Psoas muscle (tissue), 7 donors: ENCODE measurements at regions not wholly inside any gene's neighbourhood (a gene's known extent, or its start where the extent isn't known, plus 50 kb on each side); places are given as distances from the start of the nearest gene placed in this dataset.

Experiments used
- ATAC-seq, 4 donors: fragments of 200-7000 bp; cut with Tn5 transposase; one replicate each; pipeline ENCODE4 v1.9.1; 2020; ENCODE audit warnings: moderate library complexity in 3 of 4, mild to moderate bottlenecking in 2 of 4
- DNase-seq, 2 donors: peaks; one replicate each; pipeline ENCODE4 v3.0.0-alpha.2; 2020
- H3K27ac ChIP-seq: fragments of 200-600 bp; one replicate; pipeline ENCODE4 v1.8.0; 2022
- H3K27me3 ChIP-seq, 3 donors: fragments of 200-600 bp in 1 of 3; one replicate each; pipeline versions ENCODE4 v1.6.1 to v1.8.0; 2013 to 2022; ENCODE audit warnings: low read length in 2 of 3, mild to moderate bottlenecking in 2 of 3, moderate library complexity in 1 of 3; ENCODE audit not compliant: insufficient read depth in 3 of 3
- H3K36me3 ChIP-seq, 2 donors: fragments of 200-600 bp in 1 of 2; one replicate each; pipeline versions ENCODE4 v1.6.1 to v1.8.0; 2013 to 2022; ENCODE audit warnings: low read depth in 1 of 2, mild to moderate bottlenecking in 1 of 2, moderate library complexity in 1 of 2; ENCODE audit not compliant: insufficient read depth in 1 of 2
- H3K4me1 ChIP-seq: fragments of 200-600 bp; one replicate; pipeline ENCODE4 v1.8.0; 2022
- H3K4me3 ChIP-seq: fragments of 200-600 bp; one replicate; pipeline ENCODE4 v1.8.0; 2022; ENCODE audit warnings: mild to moderate bottlenecking
- H3K9me3 ChIP-seq: fragments of 200-600 bp; one replicate; pipeline ENCODE4 v1.8.0; 2022
- CTCF ChIP-seq: fragments of 200-600 bp; IDR thresholded peaks from one replicate; pipeline ENCODE4 v1.8.0; 2022; ENCODE audit warnings: antibody characterized with exemption
- WGBS, 3 donors: extraction: QIAGEN DNeasy Blood & Tissue Kit; methylation state at CpG; one replicate each; pipeline versions ENCODE4 v1.1.6 to v1.1.7; 2013; 5-methylcytosine and 5-hydroxymethylcytosine counted together
- intact Hi-C, 2 donors: fragments of 100-400 bp; cut with DNase I; formaldehyde crosslinking; loops; one replicate each; pipeline versions ENCODE4 v1.11.0 to v1.14.2; 2022
- donor health status: healthy with polysubstance abuse.
- donor health status: DM: no; HTN: no; CAD: no; lungs with moderate emphysema.
- donor health status: Bipolar disorder and iron deficiency.
- donor health status: healthy.
- donor health status: DM: yes; HTN: yes; CAD: no.
- donor health status: DM: no; HTN: no; CAD: no.
- donor health status: DM: yes; HTN: yes; CAD: no.

GRCh38 chr2:195606179-195606578 lies 50.8 kb upstream of the SLC39A10 start:
- Histone ChIP-seq H3K9me3 (no peaks in the 10 kb centered on the region), H3K27me3 (no peaks in the 10 kb centered on the region), H3K27ac (no peak overlapping the region), H3K4me3 (no peak overlapping the region), H3K4me1 (no peaks in the 10 kb centered on the region), H3K36me3 (no peaks in the 10 kb centered on the region)
- TF ChIP-seq CTCF = no peak
- ATAC-seq (no peak), DNase-seq (no peak)
- intact Hi-C loops = no loop called here

GRCh38 chr2:195604706-195605105 lies 52.3 kb upstream of the SLC39A10 start:
- intact Hi-C loops = no loop called here
- H3K4me3 ChIP-seq = no peak overlapping the region
- H3K36me3 ChIP-seq = no peaks in the 10 kb centered on the region
- no peaks in the 10 kb centered on the region for H3K4me1 ChIP-seq
- TF ChIP-seq CTCF = no peak
- no peaks in the 10 kb centered on the region for H3K27me3 ChIP-seq
- 86 to 92% (median 92%) methylated on average over 5 of the region's 5 CpGs for whole genome bisulfite sequencing, 3 donors
- no peaks in the 10 kb centered on the region for H3K9me3 ChIP-seq
- no peak overlapping the region for H3K27ac ChIP-seq
- no peak for DNase-seq
- no peak for ATAC-seq

GRCh38 chr2:195603998-195604397 lies 53.0 kb upstream of the SLC39A10 start:
- Histone ChIP-seq H3K4me1 (no peaks in the 10 kb centered on the region), H3K27ac (no peak overlapping the region), H3K36me3 (no peaks in the 10 kb centered on the region), H3K9me3 (no peaks in the 10 kb centered on the region), H3K27me3 (no peaks in the 10 kb centered on the region), H3K4me3 (no peak overlapping the region)
- ATAC-seq (no peak), DNase-seq (no peak)
- WGBS, 3 donors = 84 to 89% (median 85%) methylated on average over 4 of the region's 4 CpGs
- no peak for TF ChIP-seq CTCF
- intact Hi-C loops = no loop called here

- intact Hi-C loops = no loop called here
- H3K9me3 ChIP-seq = no peaks in the 10 kb centered on the region
- no peaks in the 10 kb centered on the region for H3K27me3 ChIP-seq
- no peak overlapping the region for H3K27ac ChIP-seq
- no peak for DNase-seq
- no peaks in the 10 kb centered on the region for H3K4me1 ChIP-seq
- ATAC-seq = no peak
- H3K36me3 ChIP-seq = no peaks in the 10 kb centered on the region
- TF ChIP-seq CTCF = no peak
- 89 to 95% (median 91%) methylated on average over 4 of the region's 4 CpGs for WGBS, 3 donors
- no peak overlapping the region for H3K4me3 ChIP-seq
These were observed 53.6 kb upstream of the SLC39A10 start for GRCh38 chr2:195603408-195603807.

- no peaks in the 10 kb centered on the region for H3K27me3 ChIP-seq
- no peak overlapping the region for H3K4me3 ChIP-seq
- WGBS, 3 donors = 84 to 93% (median 87%) methylated on average over 7 of the region's 7 CpGs
- H3K36me3 ChIP-seq = no peaks in the 10 kb centered on the region
- no peak for DNase-seq
- H3K4me1 ChIP-seq = no peaks in the 10 kb centered on the region
- no peak for ATAC-seq
- intact Hi-C loops = no loop called here
- TF ChIP-seq CTCF = no peak
- no peak overlapping the region for H3K27ac ChIP-seq
- H3K9me3 ChIP-seq = no peaks in the 10 kb centered on the region
These were observed 54.3 kb upstream of the SLC39A10 start for GRCh38 chr2:195602687-195603086.
